GM21381 (cell line): ENCODE measurements at regions not wholly inside any gene's neighbourhood (a gene's known extent, or its start where the extent isn't known, plus 50 kb on each side); places are given as distances from the start of the nearest gene placed in this dataset.
"Not testable (repeated sequence)": the region's sequence is repeated elsewhere in the genome, so short reads cannot be mapped to it uniquely, and the experiment has no call there.

ENCODE experiments used
- ATAC-seq: cut with Tn5 transposase; IDR thresholded peaks from one replicate; pipeline ENCODE4 v1.9.1; 2021; ENCODE audit warnings: mild to moderate bottlenecking, moderate library complexity; ENCODE audit not compliant: unreplicated experiment

DNA sequence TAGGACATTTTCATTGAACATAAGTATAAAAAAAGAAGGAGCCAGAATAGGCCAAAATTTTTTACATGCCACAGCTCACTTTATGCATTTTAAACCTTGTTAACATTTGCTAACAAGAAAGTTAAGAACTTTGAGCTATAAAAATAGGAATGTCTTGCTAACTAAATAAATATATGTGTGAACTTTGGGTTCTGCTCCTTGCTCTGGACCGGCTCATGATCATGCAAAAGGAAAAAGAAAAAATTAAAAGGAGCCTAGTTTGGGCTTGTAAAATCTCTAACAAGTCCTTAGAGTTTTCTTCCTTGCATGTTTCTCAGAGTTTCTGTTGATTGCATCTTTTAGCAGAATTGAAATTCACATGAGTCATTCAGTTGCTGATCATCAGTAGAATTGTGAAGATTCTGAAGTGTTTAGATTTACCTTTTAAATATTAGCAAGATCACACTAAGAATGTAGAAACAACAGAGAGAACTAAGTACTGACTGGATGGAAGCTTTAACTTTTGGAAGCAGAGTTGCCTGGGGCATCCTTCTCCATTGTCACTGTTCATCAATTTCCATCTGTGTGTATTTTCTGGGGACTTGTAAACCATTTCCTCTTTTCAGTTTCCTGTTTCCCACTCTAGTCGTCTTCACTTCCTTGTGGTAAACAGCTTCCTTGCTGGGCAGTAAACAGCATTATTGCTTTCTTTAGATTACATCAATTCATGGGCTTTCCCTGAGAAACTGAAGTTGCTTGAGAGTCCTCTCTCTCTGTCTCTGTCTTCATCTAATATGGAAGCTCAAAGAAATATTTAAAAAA lies 458.4 kb upstream of the BTBD3 start:
- no peak for ATAC-seq

DNA sequence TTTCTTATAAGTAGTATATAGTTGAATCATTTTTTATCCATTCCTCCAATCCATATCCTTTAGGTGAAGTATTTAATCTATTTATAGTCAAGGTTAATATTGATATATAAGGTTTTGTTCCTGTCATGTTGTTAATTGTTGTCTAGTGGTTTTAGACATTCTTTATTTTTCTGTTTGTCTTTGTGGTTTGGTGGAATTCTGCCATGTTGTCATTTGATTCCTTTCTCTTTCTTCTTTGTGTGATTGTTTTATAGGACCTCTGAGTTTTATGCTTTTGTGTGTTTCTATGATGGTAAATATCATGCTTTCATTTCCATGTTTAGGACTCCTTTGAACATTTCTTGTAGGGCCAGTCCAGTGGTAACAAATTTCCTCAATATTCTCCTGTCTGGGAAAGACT lies 450.3 kb upstream of the BTBD3 start:
- ATAC-seq: no peak

DNA sequence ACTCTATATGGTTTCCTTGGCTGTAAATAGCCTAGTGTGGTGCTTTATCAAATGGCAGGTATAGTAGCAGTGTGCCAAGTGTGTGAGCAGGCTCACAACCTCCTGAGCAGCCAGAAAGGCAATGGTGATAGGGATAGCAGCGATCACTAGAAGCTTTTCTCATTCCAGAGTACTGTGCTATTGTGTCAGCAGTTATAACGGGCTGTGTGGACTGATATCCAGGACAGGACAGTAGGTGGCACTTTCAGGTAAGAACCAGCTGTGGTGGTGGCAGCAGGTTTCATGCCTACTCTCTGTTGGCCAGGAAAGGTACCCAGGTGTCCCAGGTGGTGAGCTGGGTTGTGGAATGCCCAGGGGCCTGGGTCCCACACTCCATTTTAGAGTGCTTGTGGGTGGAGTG lies 448.8 kb upstream of the BTBD3 start:
- ATAC-seq: no peak

DNA sequence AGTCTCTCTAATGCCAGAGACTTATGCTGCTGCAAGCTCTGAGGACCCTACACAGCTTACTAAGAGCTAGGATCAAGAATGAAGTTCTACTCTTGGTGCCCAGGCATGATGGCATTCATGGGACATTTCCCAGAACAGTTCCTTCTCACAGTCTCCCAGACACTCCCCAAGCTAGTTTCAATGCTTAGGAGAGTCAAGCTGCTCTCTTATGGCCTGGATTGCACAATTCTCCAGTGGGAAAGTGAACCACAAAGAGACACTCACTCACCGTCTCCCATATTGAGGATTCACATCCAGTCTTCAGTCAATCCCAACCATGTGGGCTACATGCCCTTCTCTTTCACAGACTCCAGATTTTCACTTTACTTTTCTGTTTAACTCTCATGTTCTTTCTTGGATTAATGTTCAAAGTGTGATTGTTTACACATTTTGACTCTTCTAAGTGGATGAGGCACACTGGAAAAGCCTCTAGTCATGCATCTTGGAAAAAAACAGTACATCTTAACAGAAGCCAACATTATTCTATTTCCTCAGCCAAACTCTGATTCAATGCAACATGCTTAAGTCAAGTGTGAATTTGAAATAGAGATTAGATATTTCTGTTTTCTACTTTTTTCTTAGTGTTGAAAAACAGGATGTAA lies 447.8 kb upstream of the BTBD3 start:
- ATAC-seq: no peak

DNA sequence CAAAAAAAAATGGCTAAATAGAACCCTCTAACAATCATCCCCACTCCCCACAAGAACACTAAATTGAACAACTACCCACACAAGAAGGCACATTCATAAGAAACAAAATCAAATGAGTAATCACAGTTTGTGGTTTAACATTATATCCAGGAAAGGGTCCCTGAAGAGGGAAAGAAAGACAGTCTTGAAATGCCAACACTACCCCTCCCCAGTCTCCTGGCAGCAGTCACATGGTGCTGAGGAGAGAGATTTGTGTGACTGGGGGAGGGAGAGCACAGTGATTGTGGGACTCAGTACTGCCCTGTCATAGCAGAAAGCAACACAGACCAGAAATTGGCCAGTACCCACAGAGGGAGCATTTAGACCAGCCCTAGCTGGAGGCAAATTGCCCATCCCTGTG lies 443.7 kb upstream of the BTBD3 start:
- ATAC-seq: no peak

DNA sequence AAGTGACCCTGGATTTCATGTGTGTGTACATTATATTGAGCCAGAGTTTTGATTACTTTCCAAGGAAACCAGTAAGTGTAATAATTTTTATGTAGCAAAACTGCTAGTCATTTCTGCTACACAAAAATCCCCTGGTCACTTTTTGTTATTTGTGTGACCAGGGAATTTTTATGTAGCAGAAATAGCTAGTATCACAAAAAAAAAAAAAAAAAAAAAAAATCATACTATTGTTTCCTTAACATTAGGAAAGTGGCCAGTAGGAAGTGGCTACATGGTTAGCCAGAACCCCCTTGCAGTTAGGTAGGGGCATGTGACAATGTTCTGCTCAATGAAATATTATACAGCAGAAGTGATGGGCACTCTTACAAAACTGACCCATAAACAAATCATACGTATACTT lies 434.0 kb upstream of the BTBD3 start:
- no peak for ATAC-seq

DNA sequence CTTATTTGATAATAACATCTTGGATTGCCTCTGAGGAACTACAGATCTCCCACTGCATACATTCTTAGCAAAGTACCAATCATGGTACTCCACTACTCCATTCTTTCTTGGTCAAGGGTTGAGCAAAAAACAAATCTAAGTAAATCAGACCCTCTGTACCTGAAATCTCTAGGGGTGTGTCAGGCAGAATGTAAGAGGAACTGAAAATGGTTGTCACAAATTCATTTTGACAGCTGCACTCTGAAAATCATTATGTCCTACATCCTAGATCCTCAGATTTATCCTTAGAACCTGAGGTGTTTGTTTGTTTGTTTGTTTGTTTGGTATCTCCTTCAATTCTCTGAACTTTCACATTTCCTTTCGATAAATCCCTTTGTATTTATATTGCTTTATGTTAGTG lies 433.2 kb upstream of the BTBD3 start:
- ATAC-seq: no peak

DNA sequence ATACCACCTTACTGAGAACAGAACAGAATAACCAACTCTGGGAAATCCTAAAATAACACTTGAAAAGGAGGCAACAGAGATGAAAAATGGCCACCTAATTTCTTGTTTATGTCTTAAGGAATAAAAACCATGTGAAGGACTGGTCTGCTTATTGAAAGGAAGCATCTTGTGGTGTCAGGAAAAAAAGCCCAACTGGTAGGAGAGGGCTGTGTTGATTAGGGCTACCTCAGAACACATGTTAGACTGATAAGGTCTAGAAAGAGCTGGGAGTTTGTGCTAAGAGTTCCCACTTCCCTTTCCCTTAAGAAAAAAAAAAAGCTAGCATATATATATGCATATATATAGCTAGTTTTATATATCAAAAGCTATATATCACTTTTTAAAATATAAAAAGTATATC lies 425.3 kb upstream of the BTBD3 start:
- ATAC-seq: no peak

DNA sequence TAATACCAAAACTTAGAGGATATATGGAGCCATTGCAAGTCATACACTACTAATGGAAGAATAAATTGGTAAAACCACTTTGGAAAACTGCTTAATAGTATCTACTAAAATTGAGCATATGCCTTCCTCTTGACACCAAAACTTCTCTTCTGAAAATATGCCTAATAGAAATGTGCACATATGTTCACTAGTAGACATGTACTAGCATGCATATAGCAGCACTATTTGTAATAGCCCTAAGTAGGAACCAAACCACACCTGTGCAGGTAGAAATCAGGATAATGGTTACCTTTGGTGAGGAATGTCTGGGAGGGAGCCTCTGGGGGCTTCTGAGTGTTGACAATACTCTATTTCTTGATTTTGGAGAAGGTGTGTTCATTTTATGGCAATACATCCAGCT lies 424.8 kb upstream of the BTBD3 start:
- ATAC-seq: no peak

DNA sequence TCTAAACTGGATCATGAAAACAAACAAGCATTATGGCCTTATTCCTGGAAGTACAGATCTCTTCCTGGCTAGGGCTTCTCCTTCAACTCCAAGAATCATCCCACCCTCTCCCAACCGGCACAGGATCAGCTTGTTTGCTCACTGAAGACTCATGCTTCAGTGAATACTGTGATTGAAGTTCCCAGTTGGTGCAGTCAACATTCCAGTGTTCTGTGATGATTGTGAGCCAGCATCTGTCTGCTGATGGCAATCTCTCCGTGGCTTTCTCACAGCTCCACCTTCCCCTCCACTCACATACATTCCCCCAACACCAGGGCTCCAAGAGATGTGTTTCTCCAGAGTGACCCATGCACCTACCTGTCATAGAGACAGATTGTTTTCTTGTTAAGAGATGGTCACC lies 421.3 kb upstream of the BTBD3 start:
- ATAC-seq: no peak

DNA sequence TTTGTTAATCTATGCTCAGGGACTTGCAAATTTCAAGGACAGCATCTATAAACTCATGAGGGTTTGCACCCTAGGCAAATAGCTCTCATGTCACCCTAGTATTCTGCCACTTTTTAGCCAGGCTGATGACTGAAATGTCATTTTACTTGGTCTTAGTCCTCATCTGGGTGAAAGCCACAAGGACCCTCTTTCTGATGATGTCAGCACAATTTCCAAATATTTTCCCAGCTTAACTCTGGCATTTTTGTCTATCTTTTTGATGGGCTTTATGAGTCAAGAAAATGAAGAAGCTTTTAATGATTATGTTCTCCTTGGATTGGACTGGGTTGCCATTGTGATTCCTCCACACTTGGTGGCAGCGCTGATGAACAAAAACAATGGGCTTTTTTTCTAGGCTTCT lies 420.1 kb upstream of the BTBD3 start:
- ATAC-seq: no peak

DNA sequence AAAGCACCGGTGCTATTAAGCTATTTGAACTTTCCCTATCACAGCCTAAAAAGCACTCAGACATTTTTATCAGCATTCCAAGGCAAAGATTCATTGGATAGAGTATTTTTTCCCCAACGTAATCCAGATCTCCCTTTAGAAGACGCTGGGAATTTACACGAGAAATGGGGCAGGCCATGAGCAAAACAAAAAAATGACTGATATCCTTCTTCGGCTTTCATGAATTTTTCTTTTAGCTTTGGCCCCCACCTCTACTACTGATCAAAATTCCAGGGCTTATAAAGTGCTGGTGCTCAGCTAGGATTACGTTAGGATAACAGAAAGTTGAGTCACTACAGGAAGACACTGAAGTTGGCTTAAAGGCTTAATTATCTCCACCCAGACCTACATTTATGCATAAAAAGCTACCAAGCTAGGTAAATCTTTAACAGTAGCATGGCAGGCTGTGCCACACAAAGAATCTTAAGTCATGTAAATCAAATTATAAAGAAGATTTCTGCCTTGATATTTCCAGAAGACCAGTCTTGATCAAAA lies 418.5 kb upstream of the BTBD3 start:
- no peak for ATAC-seq

DNA sequence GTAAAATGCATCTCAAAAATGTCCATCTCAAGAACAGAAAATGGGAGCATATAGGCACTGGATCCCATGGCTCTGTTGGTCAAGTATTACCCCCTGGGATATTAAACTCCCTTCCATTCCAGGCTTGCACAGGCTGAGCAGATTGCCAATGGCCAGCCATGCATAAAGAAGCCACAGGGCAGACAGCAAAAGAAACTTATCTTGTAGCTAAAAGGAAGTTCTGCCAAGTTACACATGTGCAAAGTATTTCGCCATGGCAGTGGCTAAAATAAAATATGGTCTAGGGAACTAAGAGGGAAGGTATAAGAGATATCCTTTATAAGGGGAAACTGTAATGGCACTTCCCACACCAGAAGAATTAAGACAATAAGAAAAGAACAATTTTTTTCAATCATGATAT lies 415.6 kb upstream of the BTBD3 start:
- no peak for ATAC-seq

DNA sequence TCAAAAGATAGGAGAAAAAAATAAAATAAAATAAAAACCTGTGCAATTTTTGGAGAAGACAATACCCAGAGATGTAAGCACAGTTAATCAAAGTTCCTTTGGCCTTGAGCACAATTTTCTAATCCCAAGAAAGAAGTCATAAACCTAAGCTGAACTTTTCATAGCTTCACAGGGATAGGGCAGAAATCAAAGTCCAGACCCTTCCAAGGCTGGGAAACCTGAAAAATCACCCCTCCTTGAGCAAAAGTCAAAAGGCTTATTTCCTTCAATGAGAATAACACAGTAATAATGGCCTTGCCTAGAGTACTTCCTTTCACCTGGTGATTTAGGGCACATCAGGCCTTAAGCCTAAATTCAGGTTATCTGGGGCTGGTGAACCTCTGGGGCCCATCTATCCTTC lies 415.0 kb upstream of the BTBD3 start:
- no peak for ATAC-seq

DNA sequence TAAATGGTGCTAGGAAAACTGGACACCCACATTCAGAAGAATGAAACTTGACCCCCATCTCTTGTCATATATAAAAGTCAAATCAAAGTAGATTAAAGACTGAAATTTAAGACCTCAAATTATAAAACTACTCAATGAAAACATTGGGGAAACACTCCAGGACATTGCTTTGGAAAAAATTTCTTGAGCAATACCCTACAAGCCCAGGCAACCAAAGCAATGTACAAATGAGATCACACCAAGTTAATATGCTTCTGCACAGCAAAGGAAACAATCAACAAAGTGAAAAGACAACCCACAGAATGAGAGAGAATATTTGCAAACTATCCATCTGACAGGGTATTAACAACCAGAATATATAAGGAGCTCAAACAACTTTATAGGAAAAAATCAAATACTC lies 407.9 kb upstream of the BTBD3 start:
- ATAC-seq: no peak

DNA sequence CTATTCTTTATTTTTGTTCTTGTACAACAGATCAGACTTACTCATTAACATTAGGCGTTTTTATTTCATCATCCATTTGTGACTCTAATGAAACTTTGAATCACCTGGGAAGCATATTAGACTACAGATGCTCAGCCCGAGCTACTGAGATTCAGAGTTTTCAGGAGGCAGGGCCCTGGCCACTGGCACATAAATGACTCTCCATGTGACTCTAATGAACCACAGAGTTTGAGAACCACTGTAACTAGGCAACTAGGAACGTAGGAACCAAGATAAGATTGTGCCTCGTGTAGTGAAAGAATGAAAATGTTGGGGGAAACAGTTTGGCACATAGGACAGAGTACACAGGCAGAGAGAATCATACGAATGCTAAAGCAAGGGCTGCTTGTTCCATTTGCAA lies 405.9 kb upstream of the BTBD3 start:
- ATAC-seq: no peak

DNA sequence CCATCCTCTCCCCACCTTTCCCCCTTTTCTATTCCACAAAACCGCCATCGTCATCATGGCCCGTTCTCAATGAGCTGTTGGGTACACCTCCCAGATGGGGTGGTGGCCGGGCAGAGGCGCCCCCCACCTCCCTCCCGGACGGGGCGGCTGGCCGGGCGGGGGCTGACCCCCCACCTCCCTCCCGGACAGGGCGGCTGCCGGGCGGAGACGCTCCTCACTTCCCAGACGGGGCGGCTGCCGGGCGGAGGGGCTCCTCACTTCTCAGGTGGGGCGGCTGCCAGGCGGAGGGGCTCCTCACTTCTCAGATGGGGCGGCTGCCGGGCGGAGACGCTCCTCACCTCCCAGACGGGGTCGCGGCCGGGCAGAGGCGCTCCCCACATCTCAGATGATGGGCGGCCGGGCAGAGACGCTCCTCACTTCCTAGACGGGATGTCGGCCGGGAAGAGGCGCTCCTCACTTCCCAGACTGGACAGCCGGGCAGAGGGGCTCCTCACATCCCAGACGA lies 404.4 kb upstream of the BTBD3 start:
- ATAC-seq: not testable (repeated sequence)

DNA sequence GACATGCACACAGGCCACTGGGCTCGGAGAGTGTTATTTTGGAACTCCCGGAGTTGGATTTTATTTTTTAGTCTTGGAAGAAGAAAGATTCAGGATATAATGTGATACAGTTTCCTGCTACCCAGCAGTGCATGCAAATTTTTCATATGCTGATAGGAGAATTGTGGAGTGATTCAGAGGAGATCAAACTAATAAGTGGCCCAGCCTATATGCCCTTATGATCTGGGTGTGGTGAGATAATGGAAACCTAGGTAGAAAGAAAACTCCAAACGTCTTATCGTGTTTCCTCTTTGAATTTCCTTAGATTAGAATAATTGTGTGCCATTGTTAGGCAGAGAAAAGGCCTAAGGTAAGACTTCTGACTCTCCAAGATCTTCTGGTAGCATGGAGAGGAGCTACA lies 401.2 kb upstream of the BTBD3 start:
- no peak for ATAC-seq

DNA sequence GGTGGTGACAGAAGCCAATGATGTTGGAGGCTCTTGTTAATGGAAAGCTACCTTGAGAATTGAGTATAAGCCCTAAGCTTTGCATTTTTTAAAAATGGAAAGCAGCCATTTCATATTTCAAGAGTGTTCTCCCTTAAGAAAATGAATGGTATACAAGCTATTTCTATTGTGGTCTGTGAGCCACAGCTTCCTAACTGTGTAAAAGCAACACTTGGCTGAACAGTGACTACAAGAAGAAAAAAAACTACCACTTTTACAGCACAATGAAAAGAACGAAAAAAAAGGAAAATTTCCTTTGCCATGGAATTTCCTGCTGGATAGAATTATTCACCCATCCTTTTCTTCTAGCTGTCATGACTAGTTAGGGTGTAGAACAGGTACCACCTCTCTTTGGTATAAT lies 397.1 kb upstream of the BTBD3 start:
- no peak for ATAC-seq

DNA sequence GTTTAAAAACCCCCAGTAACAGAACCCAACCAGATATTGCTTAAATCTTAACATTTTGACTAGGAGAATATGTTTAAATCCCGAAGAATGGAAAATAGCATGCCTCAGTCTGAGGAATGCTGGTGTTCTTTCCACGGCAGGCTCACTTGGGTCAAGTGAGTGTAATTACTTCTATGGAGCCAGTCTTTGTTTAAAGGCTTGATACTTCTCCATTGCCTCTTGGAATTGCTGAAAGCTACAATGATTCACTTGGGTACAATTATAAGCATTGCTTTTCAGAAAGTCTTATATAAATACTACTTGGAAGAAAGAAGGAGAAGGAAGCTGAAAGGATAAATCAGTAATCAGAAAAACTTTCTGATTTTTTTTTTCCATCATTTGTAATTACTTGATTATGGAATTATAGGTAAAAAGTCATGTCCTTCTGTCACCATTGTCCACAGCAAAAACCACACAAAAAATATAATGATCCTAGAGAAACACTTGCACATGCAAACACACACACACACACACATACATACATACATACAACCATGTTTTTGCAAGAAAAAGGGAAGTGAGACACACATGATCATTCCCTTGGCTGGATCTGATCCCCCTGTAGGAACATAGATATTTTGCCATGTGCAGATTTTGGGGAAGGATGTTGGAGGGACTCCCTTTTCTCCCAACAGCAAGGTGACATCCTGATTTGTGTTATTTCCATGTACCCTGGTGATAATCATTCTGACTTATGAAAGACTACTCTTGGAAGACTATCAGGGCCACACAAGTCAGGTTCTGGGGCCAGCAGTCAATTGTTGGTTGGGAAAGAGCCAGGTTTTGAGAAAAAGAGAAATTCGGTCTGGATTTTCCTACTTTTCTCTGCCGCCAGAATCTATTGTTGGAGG lies 396.0 kb upstream of the BTBD3 start:
- ATAC-seq: no peak

DNA sequence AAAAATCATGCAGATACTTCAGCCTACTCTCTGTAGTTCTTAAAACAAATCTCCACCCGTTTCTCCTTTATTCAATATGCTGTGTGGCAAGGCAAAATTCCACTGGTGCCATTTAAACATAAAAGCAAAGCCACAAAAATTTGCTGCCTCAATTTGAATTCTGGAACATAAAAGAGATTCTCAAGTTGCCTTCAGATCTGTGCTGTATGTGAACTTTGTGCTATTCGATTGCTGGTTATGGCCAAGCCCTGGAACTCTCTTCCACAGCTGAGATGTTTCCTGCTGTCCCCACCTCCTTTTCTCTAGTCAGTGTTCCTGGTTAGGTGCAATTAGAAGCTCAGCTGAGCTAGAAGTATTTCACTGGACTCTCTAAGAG lies 395.3 kb upstream of the BTBD3 start:
- no peak for ATAC-seq
